ENCODE measurements at regions not wholly inside any gene's neighbourhood (a gene's known extent, or its start where the extent isn't known, plus 50 kb on each side); places are given as distances from the start of the nearest gene placed in this dataset.
A peak's percentile ranks its signal among the peaks of the same experiment; 100 is the strongest.
"Not testable (repeated sequence)": the region's sequence is repeated elsewhere in the genome, so short reads cannot be mapped to it uniquely, and the experiment has no call there.

DNA sequence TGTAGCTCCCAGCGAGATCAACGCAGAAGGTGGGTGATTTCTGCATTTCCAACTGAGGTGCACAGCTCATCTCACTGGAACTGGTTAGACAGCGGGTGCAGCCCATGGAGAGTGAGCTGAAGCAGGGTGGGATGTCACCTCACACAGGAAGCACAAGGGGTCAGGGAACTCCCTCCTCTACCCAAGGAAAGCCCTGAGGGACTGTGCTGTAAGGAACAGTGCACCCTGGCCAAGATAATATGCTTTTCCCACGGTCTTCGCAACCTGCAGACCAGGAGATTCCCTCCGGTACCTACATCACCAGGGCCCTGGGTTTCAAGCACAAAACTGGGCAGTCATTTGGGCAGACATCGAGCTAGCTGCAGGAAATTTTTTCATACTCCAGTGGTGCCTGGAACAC is 216.4 kb upstream of the TET2 start:
- peaks cover 0 to 13% (median 5%) of the 10 kb centered on the region in 4 donors for H3K9me3 ChIP-seq
- no peak for TF ChIP-seq POLR2A (IDR thresholded peaks at IDR 0.05)
- TF ChIP-seq EP300 (IDR thresholded peaks at IDR 0.05), result no peak
- TF ChIP-seq POLR2AphosphoS5 (IDR thresholded peaks at IDR 0.05), result no peak
- TF ChIP-seq, protein P1, sequence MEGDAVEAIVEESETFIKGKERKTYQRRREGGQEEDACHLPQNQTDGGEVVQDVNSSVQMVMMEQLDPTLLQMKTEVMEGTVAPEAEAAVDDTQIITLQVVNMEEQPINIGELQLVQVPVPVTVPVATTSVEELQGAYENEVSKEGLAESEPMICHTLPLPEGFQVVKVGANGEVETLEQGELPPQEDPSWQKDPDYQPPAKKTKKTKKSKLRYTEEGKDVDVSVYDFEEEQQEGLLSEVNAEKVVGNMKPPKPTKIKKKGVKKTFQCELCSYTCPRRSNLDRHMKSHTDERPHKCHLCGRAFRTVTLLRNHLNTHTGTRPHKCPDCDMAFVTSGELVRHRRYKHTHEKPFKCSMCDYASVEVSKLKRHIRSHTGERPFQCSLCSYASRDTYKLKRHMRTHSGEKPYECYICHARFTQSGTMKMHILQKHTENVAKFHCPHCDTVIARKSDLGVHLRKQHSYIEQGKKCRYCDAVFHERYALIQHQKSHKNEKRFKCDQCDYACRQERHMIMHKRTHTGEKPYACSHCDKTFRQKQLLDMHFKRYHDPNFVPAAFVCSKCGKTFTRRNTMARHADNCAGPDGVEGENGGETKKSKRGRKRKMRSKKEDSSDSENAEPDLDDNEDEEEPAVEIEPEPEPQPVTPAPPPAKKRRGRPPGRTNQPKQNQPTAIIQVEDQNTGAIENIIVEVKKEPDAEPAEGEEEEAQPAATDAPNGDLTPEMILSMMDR (IDR thresholded peaks at IDR 0.05), result no peak
- H3K27ac ChIP-seq, result no peak overlapping the region
- no peaks in the 10 kb centered on the region for H3K27me3 ChIP-seq
- H3K4me3 ChIP-seq, result no peak overlapping the region
- DNase-seq, result no peak
- 89 to 96% (median 91%) methylated on average over 7 of the region's 7 CpGs for WGBS, 5 donors
- intact Hi-C loops (cut with DNase I; ENCODE audit: low total_unique reads), result no loop called here
- no peaks in the 10 kb centered on the region for H3K36me3 ChIP-seq
- H3K4me1 ChIP-seq, result no peaks in the 10 kb centered on the region

DNA sequence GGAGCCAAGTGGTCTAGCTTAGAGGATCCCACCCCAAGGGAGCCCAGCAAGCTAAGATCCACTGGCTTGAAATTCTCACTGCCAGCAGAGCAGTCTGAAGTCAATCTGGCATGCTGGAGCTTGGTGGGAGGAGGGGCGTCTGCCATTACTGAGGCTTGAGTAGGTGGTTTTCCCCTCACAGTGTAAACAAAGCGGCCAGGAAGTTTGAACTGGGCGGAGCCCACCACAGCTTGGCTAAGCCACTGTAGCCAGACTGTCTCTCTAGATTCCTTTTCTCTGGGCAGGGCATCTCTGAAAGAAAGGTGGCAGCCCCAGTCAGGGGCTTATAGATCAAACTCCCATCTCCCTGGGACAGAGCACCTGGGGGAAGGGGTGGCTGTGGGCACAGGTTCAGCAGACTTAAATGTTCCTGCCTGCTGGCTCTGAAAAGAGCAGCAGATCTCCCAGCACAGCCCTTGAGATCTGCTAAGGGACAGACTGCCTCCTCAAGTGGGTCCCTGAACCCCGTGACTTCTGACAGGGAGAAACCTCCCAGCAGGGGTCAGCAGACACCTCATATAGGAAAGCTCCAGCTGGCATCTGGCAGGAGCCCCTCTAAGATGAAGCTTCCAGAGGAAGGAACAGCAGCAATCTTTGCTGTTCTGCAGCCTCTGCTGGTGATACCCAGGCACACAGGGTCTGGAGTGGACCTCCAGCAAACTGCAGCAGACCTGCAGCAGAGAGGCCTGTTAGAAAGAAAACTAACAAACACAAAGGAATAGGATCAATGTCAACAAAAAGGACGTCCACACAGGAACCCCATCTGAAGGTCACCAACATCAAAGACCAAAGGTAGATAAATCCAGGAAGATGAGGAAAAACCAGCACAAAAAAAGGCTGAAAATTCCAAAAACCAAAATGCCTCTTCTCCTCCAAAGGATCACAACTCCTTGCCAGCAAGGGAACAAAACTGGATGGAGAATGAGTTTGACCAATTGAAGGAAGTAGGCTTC is 215.6 kb upstream of the TET2 start:
- H3K27ac ChIP-seq; H3K4me3 ChIP-seq; H3K27me3 ChIP-seq; intact Hi-C loops (cut with DNase I; ENCODE audit: low total_unique reads); H3K4me1 ChIP-seq; H3K36me3 ChIP-seq: not testable (repeated sequence)
- peaks cover 0 to 14% (median 7%) of the 10 kb centered on the region in 4 donors for H3K9me3 ChIP-seq
- WGBS, 5 donors, result 17 to 27% (median 20%) methylated on average over 5 of the region's 5 CpGs
- peak; percentile 25 to 48 for DNase-seq

DNA sequence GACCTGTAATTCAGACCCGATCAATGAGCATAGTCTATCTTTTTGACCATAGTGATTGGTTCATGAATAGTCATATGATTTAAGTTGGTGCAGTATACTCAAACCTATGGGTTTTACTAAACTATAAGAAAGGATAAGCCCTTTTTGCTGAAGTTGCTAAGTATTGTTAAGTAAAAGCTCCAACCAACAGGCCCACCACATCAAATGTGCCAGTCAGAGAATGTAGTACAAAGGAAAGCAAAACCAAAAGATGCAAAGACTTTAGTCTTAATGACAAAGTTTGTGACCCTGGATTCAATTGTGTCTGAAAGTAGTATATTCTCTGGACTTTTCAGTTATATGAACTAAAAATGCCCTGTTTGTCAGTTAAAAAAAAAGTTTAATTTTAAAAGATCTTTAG is 208.1 kb upstream of the TET2 start:
- DNase-seq, result peak in 1 of 2 donors; percentile 28
- H3K36me3 ChIP-seq, result no peaks in the 10 kb centered on the region
- intact Hi-C loops (cut with DNase I; ENCODE audit: low total_unique reads), result no loop called here
- peaks cover 0 to 14% (median 7%) of the 10 kb centered on the region in 4 donors for H3K9me3 ChIP-seq
- H3K27me3 ChIP-seq, result no peaks in the 10 kb centered on the region
- TF ChIP-seq POLR2A (IDR thresholded peaks at IDR 0.05) (no peak), POLR2AphosphoS5 (IDR thresholded peaks at IDR 0.05) (no peak), EP300 (IDR thresholded peaks at IDR 0.05) (no peak)
- TF ChIP-seq, protein P1 (IDR thresholded peaks at IDR 0.05), result no peak
- H3K4me1 ChIP-seq, result no peaks in the 10 kb centered on the region
- WGBS, 5 donors, result 92 to 100% (median 95%) methylated on average over 1 of the region's 1 CpG
- no peak overlapping the region for H3K27ac ChIP-seq
- no peak overlapping the region for H3K4me3 ChIP-seq

DNA sequence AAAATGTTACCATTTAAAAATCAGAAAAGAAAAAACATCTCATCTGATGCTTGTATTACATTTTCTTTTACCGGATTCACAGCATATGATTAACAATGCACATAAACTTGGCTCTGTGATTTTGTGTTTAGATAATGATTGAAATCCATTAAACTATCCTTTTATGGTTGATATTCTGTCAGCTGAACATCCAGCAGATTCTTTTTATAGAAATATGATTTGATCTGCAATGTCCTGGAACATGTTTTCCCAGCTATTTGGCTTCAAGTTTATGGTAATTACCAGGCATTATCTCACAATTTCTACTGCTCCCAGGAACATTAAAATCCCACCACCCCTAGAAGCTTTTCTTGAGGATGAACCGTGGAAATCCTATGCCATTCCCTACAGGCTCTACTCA is 205.7 kb upstream of the TET2 start:
- 76 to 90% (median 87%) methylated on average over 2 of the region's 2 CpGs for WGBS, 5 donors
- Histone ChIP-seq H3K4me1 (no peaks in the 10 kb centered on the region), H3K27me3 (no peaks in the 10 kb centered on the region), H3K36me3 (no peaks in the 10 kb centered on the region), H3K9me3 (no peaks in the 10 kb centered on the region), H3K27ac (no peak overlapping the region), H3K4me3 (no peak overlapping the region)
- no peak for DNase-seq
- intact Hi-C loops (cut with DNase I; ENCODE audit: low total_unique reads), result no loop called here
- TF ChIP-seq, protein P1 (IDR thresholded peaks at IDR 0.05), result no peak
- TF ChIP-seq EP300 (IDR thresholded peaks at IDR 0.05) (no peak), POLR2A (IDR thresholded peaks at IDR 0.05) (no peak), POLR2AphosphoS5 (IDR thresholded peaks at IDR 0.05) (no peak)

DNA sequence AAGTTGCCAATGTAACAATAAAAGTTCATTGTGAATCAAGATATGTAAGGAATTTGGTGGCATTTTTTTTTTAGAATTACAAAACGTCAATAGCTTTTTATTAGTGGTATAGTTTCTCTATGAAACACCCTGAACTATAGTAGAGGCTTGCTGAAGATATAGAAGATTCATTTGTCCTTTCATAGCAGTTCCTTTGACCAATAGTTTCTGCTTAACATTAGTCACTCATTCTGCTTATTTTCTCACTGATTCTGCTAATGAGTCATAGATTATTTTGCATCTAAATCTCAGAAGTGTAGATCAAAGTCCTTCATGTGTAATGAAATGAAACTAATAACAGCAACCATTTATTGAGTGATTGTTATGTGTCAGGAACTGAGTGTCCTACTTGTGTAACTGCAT is 205.0 kb upstream of the TET2 start:
- no peaks in the 10 kb centered on the region for H3K27me3 ChIP-seq
- 11 to 25% (median 14%) methylated on average over 1 of the region's 1 CpG for WGBS, 5 donors
- H3K9me3 ChIP-seq, result no peaks in the 10 kb centered on the region
- TF ChIP-seq, protein P1 (IDR thresholded peaks at IDR 0.05), result no peak
- TF ChIP-seq POLR2AphosphoS5 (IDR thresholded peaks at IDR 0.05) (no peak), POLR2A (IDR thresholded peaks at IDR 0.05) (no peak), EP300 (IDR thresholded peaks at IDR 0.05) (no peak)
- no peak overlapping the region for H3K4me3 ChIP-seq
- intact Hi-C loops (cut with DNase I; ENCODE audit: low total_unique reads), result no loop called here
- H3K36me3 ChIP-seq, result no peaks in the 10 kb centered on the region
- H3K27ac ChIP-seq, result no peak overlapping the region
- no peak for DNase-seq
- no peaks in the 10 kb centered on the region for H3K4me1 ChIP-seq
